ENCODE measurements at regions not wholly inside any gene's neighbourhood (a gene's known extent, or its start where the extent isn't known, plus 50 kb on each side); places are given as distances from the start of the nearest gene placed in this dataset.

GRCh38 chr3:107013641-107014040 lies 363.6 kb upstream of the CCDC54 start:
- ATAC-seq, result no peak; the same call in 2 of the 3 replicates
- TF ChIP-seq ZC3H10 (CRISPR knock-in tag; IDR thresholded peaks at IDR 0.05), result no peak
- no peak for TF ChIP-seq ZNF8 (CRISPR knock-in tag; IDR thresholded peaks at IDR 0.05)
- no peak for TF ChIP-seq OSR1 (CRISPR knock-in tag; IDR thresholded peaks at IDR 0.05)
- no peak for TF ChIP-seq ESRRG (CRISPR knock-in tag; IDR thresholded peaks at IDR 0.05)
- no peak for TF ChIP-seq PATZ1 (CRISPR knock-in tag; IDR thresholded peaks at IDR 0.05; ENCODE audit: borderline replicate concordance)
- TF ChIP-seq TSHZ2 (CRISPR knock-in tag; IDR thresholded peaks at IDR 0.05), result no peak
- no peak for TF ChIP-seq ZNF565 (CRISPR knock-in tag; conservative IDR thresholded peaks at IDR 0.05; ENCODE audit: low read depth)
- no peak for TF ChIP-seq ARNTL (CRISPR knock-in tag; IDR thresholded peaks at IDR 0.05; ENCODE audit: borderline replicate concordance, low read depth)
- TF ChIP-seq CSRNP3 (CRISPR knock-in tag; IDR thresholded peaks at IDR 0.05), result no peak
- no peak for TF ChIP-seq POU6F1 (CRISPR knock-in tag; IDR thresholded peaks at IDR 0.05; ENCODE audit: borderline replicate concordance, low read depth)
- TF ChIP-seq CSDC2 (CRISPR knock-in tag; IDR thresholded peaks at IDR 0.05), result no peak

GRCh38 chr3:107024551-107025026 lies 352.6 kb upstream of the CCDC54 start:
- TF ChIP-seq ISL1 (CRISPR knock-in tag; IDR thresholded peaks at IDR 0.05), result peak; percentile 43; the same call in 1 of the 2 replicates
- TF ChIP-seq TSHZ2 (CRISPR knock-in tag; IDR thresholded peaks at IDR 0.05), result peak; percentile 43; the same call in 1 of the 2 replicates
- no peak for TF ChIP-seq ARNTL (CRISPR knock-in tag; IDR thresholded peaks at IDR 0.05; ENCODE audit: borderline replicate concordance, low read depth)
- peak; percentile 86 for ATAC-seq

- TF ChIP-seq ARNTL (CRISPR knock-in tag; IDR thresholded peaks at IDR 0.05; ENCODE audit: borderline replicate concordance, low read depth) (no peak), GLIS3 (CRISPR knock-in tag; IDR thresholded peaks at IDR 0.05) (no peak), ZNF565 (CRISPR knock-in tag; conservative IDR thresholded peaks at IDR 0.05; ENCODE audit: low read depth) (no peak)
- no peak for ATAC-seq
These were observed 351.3 kb upstream of the CCDC54 start for GRCh38 chr3:107025961-107026360.

GRCh38 chr3:107028086-107028485 lies 349.2 kb upstream of the CCDC54 start:
- ATAC-seq, result no peak
- TF ChIP-seq SNAI2 (CRISPR knock-in tag; IDR thresholded peaks at IDR 0.05), result no peak
- TF ChIP-seq CSRNP3 (CRISPR knock-in tag; IDR thresholded peaks at IDR 0.05), result no peak
- TF ChIP-seq ZFP30 (CRISPR knock-in tag; IDR thresholded peaks at IDR 0.05), result no peak
- TF ChIP-seq ESRRG (CRISPR knock-in tag; IDR thresholded peaks at IDR 0.05), result no peak
- TF ChIP-seq TOX (CRISPR knock-in tag; IDR thresholded peaks at IDR 0.05; ENCODE audit: borderline replicate concordance), result no peak
- no peak for TF ChIP-seq ZNF70 (CRISPR knock-in tag; IDR thresholded peaks at IDR 0.05)
- TF ChIP-seq PATZ1 (CRISPR knock-in tag; IDR thresholded peaks at IDR 0.05; ENCODE audit: borderline replicate concordance), result no peak
- no peak for TF ChIP-seq ARNTL (CRISPR knock-in tag; IDR thresholded peaks at IDR 0.05; ENCODE audit: borderline replicate concordance, low read depth)
- TF ChIP-seq CSDC2 (CRISPR knock-in tag; IDR thresholded peaks at IDR 0.05), result no peak
- TF ChIP-seq PPARA (CRISPR knock-in tag; IDR thresholded peaks at IDR 0.05; ENCODE audit: borderline replicate concordance), result no peak
- no peak for TF ChIP-seq CREB5 (CRISPR knock-in tag; IDR thresholded peaks at IDR 0.05; ENCODE audit: low read depth)
- no peak for TF ChIP-seq OSR1 (CRISPR knock-in tag; IDR thresholded peaks at IDR 0.05)

Data from SK-N-SH treated with all-trans-retinoic acid at 6 μM for 48 hours (cell line).